Keratinocyte (primary cell): ENCODE measurements at regions not wholly inside any gene's neighbourhood (a gene's known extent, or its start where the extent isn't known, plus 50 kb on each side); places are given as distances from the start of the nearest gene placed in this dataset.

Experiments used
- CTCF ChIP-seq, 3 experiments: IDR thresholded peaks in 1 of 3; conservative IDR thresholded peaks in 1 of 3; optimal IDR thresholded peaks in 1 of 3; 2 replicates in 2 of 3; 3 replicates in 1 of 3; pipeline versions ENCODE3 to v1.5.1; 2011; ENCODE audit warnings: low read length in 3 of 3, mild to moderate bottlenecking in 3 of 3, moderate library complexity in 2 of 3, control low read depth in 1 of 3, inconsistent platforms in 1 of 3; ENCODE audit not compliant: insufficient read depth in 2 of 3; ENCODE audit errors: extremely low read depth in 1 of 3
- EZH2 ChIP-seq: IDR thresholded peaks from one replicate; pipeline ENCODE4 v1.6.1; 2012; ENCODE audit warnings: inconsistent platforms, mild to moderate bottlenecking, low read length, moderate library complexity

- TF ChIP-seq CTCF (optimal IDR thresholded peaks at IDR 0.05 in 1 of 3, IDR thresholded peaks at IDR 0.05 in 1 of 3, conservative IDR thresholded peaks at IDR 0.05 in 1 of 3; ENCODE audit: extremely low read depth in 1 of 3, insufficient read depth in 2 of 3, low read length in 3 of 3) (no peak), EZH2 (no peak)
These were observed 226.3 kb downstream of the CDCA7 start for GRCh38 chr2:173580956-173581355.
